ENCODE measurements at regions not wholly inside any gene's neighbourhood (a gene's known extent, or its start where the extent isn't known, plus 50 kb on each side); places are given as distances from the start of the nearest gene placed in this dataset.

- no peak for DNase-seq (ENCODE audit: low read depth, low spot score)
These were observed 216.5 kb upstream of the DKK2 start for GRCh38 chr4:107252571-107252970.

GRCh38 chr4:107248571-107248970 lies 212.5 kb upstream of the DKK2 start:
- no peak for DNase-seq (ENCODE audit: low read depth, low spot score)

GRCh38 chr4:107247738-107248137 lies 211.6 kb upstream of the DKK2 start:
- no peak for DNase-seq (ENCODE audit: low read depth, low spot score)

- no peak for DNase-seq (ENCODE audit: low read depth, low spot score)
These were observed 210.6 kb upstream of the DKK2 start for GRCh38 chr4:107246761-107247160.

GRCh38 chr4:107243141-107243781 lies 207.1 kb upstream of the DKK2 start:
- DNase-seq (ENCODE audit: low read depth, low spot score): no peak

- DNase-seq (ENCODE audit: low read depth, low spot score): no peak
These were observed 184.9 kb upstream of the DKK2 start for GRCh38 chr4:107220976-107221375.

- DNase-seq (ENCODE audit: low read depth, low spot score): no peak
These were observed 183.6 kb upstream of the DKK2 start for GRCh38 chr4:107219681-107220080.

- no peak for DNase-seq (ENCODE audit: low read depth, low spot score)
These were observed 180.3 kb upstream of the DKK2 start for GRCh38 chr4:107216379-107216778.

- DNase-seq (ENCODE audit: low read depth, low spot score): no peak
These were observed 179.1 kb upstream of the DKK2 start for GRCh38 chr4:107215222-107215621.

GRCh38 chr4:107213880-107214279 lies 177.8 kb upstream of the DKK2 start:
- DNase-seq (ENCODE audit: low read depth, low spot score): no peak

GRCh38 chr4:107213410-107213809 lies 177.3 kb upstream of the DKK2 start:
- DNase-seq (ENCODE audit: low read depth, low spot score): no peak

GRCh38 chr4:107212565-107212964 lies 176.5 kb upstream of the DKK2 start:
- DNase-seq (ENCODE audit: low read depth, low spot score): no peak

- no peak for DNase-seq (ENCODE audit: low read depth, low spot score)
These were observed 174.5 kb upstream of the DKK2 start for GRCh38 chr4:107210450-107211239.

- no peak for DNase-seq (ENCODE audit: low read depth, low spot score)
These were observed 167.6 kb upstream of the DKK2 start for GRCh38 chr4:107203733-107204132.

GRCh38 chr4:107202744-107203143 lies 166.6 kb upstream of the DKK2 start:
- DNase-seq (ENCODE audit: low read depth, low spot score): no peak

- no peak for DNase-seq (ENCODE audit: low read depth, low spot score)
These were observed 161.0 kb upstream of the DKK2 start for GRCh38 chr4:107197121-107197520.

GRCh38 chr4:107196312-107196711 lies 160.2 kb upstream of the DKK2 start:
- DNase-seq (ENCODE audit: low read depth, low spot score): no peak

GRCh38 chr4:107194005-107194404 lies 157.9 kb upstream of the DKK2 start:
- no peak for DNase-seq (ENCODE audit: low read depth, low spot score)

GRCh38 chr4:107192601-107193000 lies 156.5 kb upstream of the DKK2 start:
- DNase-seq (ENCODE audit: low read depth, low spot score): no peak

GRCh38 chr4:107187091-107187490 lies 151.0 kb upstream of the DKK2 start:
- DNase-seq (ENCODE audit: low read depth, low spot score): no peak

- DNase-seq (ENCODE audit: low read depth, low spot score): peak; percentile 39
These were observed 147.2 kb upstream of the DKK2 start for GRCh38 chr4:107183155-107183774.

GRCh38 chr4:107182347-107182746 lies 146.2 kb upstream of the DKK2 start:
- no peak for DNase-seq (ENCODE audit: low read depth, low spot score)

Data from ELF-1 (cell line).